ENCODE measurements at regions not wholly inside any gene's neighbourhood (a gene's known extent, or its start where the extent isn't known, plus 50 kb on each side); places are given as distances from the start of the nearest gene placed in this dataset.

DNA sequence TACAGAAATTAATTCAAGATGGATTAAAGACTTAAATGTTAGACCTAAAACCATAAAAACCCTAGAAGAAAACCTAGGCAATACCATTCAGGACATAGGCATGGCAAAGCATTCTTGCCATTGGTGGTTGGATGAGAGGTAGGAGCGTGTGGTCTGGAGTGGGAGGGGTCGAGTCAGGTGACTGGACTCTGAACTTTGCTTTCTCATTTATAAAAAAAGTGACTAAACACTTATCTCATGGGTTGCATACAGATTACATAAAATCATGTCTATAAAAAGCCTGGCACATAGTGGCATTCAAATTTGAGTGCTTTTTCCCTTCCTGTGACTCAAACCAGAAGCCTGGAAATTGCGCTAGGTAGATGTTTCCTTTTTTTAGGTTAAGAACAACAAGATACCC lies 159.7 kb upstream of the SHISA6 start:
- no peak for DNase-seq (ENCODE audit: low spot score)

DNA sequence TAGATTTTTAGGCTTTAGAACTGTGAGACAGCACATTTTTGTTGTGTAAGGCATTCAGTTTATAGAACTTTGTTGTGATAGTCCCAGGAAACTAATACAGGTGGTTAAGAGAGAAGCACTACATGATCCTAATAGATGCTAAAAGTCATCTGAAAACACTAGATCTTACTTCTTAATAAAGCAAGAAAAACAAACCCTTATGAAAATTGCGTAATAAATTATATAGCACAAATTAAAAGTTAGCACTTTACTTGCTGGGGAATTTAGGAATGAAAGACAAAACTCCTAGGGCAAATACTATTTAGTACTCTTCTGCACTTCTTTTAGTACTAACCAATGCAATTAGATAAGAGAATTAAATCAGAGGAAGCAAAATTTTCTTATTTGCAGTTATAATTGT lies 163.3 kb upstream of the SHISA6 start:
- no peak for DNase-seq (ENCODE audit: low spot score)

DNA sequence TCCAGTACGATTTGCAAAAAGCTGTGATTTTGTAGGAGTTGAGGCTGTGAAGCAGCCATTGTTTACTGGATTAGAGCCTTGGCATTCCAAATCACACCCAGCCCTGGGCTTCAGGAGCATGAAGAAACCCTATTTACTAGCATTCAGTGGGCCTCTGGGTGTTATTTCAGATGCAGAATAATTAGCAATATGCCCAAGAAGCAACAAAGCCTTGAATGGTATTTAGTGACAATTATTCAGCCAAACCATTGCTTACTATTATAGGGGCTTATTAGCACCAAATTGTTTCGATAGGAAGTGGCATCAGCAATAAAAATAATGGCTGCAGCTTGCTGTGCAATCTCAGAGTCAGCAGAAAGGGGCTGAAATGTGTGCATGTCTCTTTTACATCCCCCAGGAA lies 166.6 kb upstream of the SHISA6 start:
- no peak for DNase-seq (ENCODE audit: low spot score)

DNA sequence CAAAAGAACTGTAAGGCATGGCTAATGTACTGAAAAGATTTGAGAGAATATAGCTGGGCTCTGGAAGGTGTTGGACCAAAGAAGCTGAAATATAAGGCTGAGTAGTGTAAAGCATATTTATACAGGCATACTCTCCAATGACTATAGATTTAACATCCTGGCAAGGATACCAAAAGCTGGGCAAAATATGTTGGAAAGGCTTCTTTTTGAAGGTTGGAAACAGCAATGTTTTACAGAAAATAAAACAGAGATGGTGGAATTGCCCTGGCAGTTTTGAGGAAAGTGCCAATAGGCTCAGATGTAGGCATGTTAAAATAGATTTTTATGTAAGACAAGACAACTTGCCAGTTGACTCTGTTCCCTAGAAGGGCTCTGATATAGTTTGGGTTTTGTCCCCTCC lies 184.1 kb upstream of the SHISA6 start:
- no peak for DNase-seq (ENCODE audit: low spot score)

DNA sequence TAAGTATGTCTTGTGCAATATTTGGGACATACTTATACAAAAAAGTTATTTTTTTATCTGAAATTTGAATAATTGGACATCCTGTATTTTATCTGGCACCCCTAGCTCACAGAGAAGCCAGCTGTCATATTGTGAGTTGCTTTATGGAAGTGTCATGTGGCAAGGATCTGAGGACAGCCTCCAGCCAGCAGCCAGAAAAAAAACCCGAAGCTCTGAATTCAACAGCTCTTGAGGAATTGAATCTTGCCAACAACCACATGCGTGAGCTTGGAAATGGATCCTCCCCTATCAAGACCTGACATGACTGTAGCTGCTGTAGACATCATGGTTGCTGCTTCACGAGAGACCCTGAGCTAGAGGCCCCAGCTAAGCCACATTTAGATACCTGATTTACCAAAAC lies 187.2 kb upstream of the SHISA6 start:
- DNase-seq (ENCODE audit: low spot score), result no peak

DNA sequence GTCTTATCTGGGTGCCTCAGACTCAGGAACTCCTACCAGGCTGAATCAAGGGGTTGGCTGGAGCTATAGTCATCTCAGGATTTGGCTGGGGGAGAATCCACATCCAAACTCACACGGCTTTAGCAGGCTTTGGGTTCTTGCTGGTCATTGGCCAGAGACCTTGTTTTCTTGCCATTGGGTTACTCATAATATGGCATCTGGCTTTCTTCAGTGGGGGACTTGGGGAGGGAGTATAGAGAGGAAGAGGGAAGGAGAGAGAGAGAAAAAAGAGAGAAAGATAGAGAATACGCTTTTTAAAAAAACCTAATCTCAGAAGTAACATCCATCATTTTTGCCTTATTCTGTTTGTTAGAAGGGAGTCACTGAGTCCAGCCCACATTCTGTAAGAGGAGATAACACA lies 191.5 kb upstream of the SHISA6 start:
- no peak for DNase-seq (ENCODE audit: low spot score)

DNA sequence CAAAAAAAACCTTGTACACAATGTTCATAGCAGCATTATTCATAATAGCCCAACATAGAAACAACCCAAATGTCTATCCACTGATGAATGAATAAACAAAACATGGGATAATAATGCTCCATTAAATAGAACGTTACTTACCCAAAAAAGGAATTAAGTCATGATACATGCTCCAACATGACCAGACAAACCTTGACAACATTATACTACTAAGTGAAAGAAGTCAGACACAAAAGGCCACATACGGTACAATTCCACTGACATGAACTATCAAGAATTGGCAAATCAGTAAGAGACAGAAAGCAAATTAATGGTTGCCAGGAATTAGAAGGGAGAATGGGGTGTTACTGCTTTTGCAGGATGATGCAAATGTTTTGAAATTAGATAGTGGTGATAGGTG lies 193.8 kb upstream of the SHISA6 start:
- DNase-seq (ENCODE audit: low spot score), result no peak

DNA sequence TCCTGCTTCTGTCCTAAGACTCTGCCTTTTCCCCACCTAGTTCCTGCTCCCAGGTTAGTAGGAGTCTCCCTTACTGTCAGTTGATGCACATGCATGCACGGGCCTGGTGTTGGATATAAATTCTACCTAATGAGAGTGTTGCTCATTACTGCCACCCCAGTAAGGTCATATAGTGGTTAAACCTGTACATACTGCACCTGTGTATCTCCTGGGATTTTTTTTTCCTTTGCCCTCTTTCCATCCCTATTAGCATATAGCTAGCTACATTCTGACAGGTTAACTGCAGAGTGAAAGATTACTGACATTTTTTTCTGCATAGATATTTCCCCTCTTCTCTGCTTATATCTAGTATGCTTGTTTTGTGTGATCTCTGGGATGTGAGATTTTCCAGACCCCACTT lies 201.5 kb upstream of the PIRT start:
- DNase-seq (ENCODE audit: low spot score), result no peak

DNA sequence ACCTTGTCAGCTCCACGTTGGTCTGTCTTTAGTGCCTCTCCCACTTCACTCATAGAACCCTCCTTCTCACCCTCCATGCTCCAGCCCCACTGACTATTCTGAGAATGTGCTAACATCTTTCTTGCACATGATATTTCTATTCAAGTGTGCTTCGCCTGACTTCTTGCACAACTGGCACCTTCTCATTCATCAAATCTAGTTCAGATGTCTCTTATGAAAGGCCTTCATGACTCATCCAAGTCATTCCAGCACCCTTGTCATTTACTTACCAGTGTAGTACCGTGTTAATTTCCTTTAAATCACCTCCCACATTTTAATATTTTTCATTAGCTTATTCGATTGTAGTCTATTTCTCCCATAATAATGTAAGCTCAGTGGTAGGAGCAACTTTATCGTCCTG lies 197.8 kb upstream of the PIRT start:
- DNase-seq (ENCODE audit: low spot score), result no peak

DNA sequence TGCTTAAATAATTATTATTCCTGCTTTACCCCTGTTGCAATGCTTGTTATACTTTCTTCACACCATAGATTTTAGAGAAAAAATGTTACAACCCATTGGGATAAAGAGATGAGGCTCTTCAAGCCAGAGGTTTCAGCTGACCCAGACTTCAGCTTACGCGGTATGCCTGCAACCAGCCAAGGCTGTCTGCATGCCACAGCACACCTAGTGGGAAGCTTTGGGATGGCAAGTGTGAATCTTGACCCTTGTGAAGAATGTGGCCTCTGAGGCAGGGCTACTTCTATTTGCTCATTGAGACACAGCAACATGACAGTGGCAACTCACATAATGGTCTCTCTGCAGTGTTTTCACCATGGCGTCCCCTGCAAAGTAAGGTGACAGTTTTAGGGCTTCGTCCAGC lies 193.9 kb upstream of the PIRT start:
- no peak for DNase-seq (ENCODE audit: low spot score)

DNA sequence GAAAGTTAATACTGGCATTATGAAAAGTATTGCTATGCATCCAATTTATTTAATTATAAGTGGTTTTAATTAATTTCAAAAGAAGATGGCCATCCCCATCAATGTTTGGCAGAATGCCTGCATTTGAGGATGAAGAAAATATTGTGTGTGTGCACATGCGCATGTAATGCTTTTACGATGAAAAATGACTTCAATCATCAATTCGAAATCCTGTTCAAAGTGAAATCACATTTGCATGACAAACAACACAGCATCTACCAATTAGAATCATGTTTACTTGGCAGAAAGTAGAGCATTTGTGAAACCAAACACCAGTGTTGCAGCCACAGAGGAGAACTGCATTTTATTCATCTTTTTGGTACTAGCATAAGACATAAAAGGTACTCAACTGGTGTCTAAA lies 191.9 kb upstream of the PIRT start:
- no peak for DNase-seq (ENCODE audit: low spot score)

DNA sequence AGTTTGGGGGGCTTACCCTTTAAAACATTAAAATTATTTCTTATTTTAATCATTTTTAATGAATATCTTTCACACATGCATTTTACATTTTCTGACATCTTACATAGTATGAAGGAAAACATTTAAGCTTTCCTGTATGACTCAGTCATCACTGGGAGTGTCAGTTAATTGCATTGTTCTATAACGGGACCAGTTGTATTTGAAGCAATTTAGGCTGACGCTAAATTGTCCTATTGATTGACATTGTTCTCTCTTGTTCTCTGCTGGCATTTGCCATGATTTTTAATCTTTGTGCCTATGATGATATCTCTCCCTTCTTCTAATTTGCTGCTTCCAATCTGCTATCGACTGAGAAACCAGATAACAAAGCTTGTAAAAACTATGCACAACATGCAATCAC lies 190.5 kb upstream of the PIRT start:
- no peak for DNase-seq (ENCODE audit: low spot score)

DNA sequence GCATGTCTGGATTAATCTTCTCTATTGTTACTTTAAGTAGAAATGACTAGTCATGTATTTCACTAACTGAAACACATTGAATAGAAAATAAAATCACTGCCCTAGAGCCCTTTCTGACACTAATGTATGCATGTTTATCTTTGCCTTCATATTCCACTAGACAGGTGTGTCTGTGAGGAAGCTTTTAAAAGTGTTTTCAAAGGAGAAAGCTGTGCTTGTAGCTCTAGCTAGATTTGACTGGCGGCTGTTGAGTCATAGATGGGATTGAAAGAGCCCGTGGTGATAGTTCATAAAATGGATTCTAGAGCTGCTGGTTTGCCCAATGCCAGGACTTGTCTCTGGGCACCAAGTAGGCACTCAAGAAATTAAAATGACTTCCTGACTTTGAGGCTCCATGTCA lies 189.0 kb upstream of the PIRT start:
- DNase-seq (ENCODE audit: low spot score), result no peak

DNA sequence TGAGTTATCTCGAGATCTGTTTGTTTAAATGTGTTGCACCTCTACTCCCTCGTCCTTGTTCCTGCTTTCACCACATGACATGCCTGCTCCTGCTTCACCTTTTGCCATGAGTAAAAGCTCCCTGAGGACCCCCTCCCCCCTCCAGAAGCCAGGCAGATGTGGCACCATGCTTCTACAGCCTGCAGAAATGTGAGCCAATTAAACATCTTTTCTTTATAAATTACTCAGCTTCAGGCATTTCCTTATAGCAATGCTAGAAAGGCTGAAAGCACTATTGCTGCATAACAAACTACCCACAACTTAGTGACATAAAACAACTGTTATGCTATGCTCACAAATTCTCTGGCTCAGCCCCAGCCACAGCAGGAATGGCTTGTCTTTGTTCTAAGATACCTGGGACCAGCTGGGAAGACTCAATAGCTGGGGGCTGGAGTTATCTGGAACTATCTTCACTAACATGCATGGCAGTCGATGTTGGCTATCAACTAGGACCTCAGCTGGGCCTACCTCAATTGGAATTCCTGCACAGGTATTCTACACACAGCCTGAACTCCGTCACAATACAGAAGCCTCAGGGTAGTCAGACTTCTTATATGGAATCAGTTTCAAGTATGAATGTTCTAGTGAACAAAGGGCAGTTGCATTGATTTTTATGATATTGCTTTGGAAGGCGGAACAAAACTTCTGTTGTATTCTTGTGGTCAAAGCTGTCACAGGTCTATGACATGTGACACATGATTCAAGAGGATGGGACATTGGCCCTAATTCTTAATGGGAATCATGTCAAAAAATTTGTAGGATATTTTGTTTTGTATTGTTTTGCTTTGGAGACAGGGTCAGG lies 186.0 kb upstream of the PIRT start:
- DNase-seq (ENCODE audit: low spot score), result no peak

DNA sequence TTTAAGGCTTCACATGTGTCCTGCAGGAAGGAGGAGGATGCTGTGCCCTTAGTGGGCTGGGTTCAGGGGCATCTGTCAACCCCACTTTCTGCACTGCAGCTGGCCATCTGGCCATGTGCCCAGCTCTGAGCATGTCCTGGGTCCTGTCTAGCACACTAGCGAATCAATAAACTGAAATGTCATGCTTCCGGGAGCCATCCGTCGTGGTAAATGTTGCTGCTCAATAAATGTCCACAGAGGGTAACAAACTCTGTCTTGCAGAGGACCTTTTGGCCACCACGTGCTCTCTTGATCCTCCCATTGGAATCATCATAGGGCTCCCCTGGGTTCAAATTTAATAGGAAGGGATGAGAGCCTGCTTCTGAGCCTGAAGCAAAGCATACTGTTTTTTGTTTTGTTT lies 168.6 kb upstream of the PIRT start:
- DNase-seq (ENCODE audit: low spot score), result no peak

DNA sequence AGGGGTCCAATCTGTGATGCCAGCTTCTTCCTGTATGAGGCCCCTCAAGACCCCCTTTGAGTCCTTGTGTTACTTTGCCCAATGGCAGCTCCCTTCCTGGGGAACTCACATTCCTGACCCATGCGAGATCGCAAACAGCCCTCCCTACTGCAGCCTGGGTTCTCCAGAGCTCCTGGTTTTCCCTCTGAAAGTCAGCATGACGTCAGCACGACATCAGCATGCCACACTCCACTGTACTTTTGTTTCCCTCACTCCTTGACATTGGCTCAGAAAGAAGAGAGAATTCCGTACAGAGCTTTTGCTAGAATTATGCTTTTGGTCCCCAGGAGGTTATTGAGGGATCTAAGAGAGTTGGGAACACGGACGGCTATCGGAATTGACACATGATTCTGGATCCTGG lies 168.1 kb upstream of the PIRT start:
- no peak for DNase-seq (ENCODE audit: low spot score)

DNA sequence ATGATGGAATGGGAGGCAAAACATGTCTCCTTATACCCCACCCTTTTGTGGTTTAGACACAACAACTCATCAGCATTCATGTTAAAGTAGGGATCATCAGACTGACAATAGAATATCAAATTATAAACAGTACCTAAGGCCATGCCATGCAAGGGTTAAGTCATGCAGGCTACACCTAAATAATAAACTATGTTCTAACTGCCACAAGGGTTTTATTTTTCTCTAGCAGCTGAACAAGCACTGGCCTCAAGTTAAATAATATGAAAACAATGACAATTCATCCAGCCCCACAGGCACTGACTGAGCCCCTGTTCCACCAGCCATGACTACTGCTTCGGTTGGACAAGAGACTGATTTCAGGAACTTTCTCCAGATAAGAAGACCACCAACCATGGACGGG lies 164.5 kb upstream of the PIRT start:
- no peak for DNase-seq (ENCODE audit: low spot score)

DNA sequence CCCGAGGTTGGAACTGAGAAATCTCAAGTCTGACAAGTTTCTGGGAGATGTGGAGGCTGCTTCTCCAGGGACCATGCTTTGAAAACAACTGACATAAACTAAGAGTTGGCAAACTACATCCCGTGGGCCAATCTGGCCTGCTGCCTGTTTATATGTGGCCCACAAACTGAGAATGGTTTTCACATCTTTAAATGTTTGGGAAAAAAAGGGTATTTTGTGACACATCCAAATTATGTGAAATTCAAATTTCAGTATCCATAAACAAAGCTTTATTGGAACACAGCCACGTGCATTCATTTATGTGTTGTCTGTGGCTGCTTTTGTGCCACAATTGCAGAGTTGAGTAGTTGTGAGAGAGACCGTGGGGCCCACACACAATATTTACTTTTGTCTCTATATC lies 163.8 kb upstream of the PIRT start:
- no peak for DNase-seq (ENCODE audit: low spot score)

DNA sequence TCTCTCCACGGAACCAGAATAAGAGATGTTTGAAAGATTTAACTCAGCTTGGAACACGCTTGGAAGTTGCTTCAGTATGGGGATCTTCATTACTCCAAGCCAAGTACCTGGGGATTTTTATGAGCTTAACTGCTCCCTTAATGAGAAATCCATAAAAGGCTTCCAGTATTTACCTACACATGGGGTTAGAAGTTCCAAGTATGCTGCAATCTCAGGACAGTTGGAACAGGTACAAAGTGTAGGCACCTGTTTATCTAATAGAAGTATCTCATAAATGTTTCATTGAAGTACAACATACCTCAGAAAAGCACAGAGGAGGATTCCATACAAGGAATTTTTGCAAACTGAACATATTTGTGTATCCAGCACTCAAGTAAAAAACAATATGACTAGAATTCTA lies 161.6 kb upstream of the PIRT start:
- DNase-seq (ENCODE audit: low spot score), result no peak

DNA sequence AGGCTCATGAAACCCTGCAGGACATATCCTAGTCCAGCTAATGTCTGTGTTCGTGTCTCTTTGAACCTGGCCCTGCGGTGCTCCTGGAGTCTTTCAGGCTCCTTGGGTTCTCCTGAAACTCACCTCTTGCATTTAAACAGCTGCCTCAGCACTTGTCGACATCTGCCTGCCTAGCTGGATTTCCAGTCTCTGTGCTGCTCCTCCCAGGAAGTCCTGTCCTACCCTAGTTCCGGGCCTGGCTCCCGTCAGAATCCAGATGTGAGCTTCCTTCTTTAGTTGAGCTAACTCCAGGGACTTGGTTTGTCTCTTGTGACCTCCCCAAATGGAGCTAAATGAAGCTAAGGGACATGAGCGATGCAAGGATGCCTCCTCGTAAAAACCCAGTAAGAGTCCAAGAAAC lies 155.2 kb upstream of the PIRT start:
- no peak for DNase-seq (ENCODE audit: low spot score)

DNA sequence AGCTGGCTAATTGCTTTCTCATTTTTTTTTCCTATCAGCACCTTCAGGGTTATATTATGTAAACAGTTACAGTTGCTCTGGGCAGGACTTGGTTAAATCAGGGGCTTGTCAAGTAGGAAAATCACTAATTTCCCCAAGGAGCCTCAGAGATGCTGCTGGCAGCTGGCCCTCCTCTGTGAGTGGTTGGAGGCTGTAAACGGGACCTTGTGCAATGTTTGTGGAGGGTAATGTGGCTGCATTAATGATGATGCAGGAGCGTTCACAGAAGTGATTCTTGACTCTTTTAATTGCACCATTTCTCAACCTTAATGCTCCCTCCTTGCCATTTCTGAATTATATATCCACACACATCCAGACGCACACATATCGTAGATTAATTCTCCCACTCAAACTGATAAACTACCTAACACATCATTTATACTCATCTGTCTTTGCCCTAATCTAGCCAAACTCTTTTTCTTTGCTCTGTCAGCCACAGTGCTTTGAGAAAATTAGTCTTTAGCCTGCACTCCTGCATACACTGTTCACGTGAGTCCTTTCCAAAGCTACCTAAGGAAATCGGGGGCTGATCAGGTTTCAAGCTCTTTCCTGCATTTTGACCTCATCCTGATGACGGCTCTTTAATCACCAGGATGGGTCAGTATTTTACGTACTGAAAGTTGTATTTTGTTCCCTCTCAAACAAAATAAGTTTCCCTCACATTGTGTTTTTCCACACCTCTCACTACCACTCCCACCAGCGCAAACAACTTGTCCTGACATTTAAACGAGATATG lies 154.4 kb upstream of the PIRT start:
- DNase-seq (ENCODE audit: low spot score), result no peak

DNA sequence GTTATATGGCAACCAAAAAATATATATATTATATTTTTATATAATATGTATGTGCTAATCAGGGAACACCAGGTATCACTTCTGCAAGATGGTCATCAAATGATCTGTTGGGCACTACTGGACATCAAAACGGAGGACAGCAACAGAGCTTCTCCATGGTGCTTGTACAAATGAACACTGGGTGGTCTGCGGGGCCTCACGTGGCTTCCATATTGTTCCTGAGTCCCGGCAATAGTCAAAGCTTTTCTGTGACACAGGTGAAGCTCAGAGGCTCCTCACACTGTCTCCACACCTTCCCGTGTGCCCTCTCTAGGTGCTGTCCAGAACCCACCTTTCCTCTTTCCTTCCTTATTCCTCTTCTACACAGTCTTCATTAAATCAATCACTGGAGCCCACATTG lies 149.9 kb upstream of the PIRT start:
- no peak for DNase-seq (ENCODE audit: low spot score)

DNA sequence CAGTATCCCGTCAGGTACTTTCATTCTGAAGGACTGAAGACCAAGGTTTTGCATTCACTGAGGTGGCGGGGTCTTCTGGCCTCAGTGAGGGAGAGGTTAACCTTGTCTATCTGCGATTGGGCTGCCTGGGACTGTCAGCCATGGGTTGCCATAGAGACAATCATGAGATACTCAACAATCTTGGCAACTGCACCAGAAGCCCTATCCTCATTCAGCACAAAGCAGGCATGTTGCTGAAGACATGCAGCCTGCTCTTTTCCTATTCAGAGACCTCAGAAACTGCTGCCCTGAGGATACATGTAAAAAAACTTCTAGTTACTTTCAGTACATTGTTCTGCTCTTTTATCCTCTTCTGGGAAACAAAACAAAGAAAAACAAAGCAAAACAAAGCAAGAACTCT lies 146.3 kb upstream of the PIRT start:
- DNase-seq (ENCODE audit: low spot score), result no peak

DNA sequence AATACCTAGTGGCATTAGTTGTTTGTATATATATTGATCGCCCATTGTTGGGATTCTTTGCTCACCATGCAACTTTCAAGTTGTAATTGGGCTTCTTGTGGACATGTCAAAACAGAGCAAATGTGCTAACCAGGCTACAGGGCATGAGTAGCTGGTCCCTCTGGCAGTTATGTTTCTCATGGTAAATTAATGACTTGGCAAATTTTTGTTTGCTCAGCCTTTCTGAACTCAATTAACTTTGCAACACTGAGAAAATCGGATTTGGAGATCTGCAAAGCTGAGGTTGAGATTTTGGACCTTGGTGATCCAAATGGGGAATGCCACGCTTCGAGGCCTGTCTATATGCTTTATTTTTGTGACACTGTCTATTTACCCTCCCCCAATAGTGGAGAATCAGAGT lies 138.5 kb upstream of the PIRT start:
- DNase-seq (ENCODE audit: low spot score), result no peak
